ENCODE measurements at regions not wholly inside any gene's neighbourhood (a gene's known extent, or its start where the extent isn't known, plus 50 kb on each side); places are given as distances from the start of the nearest gene placed in this dataset.

GRCh38 chr7:18350678-18351077 is 144.9 kb upstream of the HDAC9 start:
- no peak for DNase-seq (ENCODE audit: low read depth)
- TF ChIP-seq CTCF (IDR thresholded peaks at IDR 0.05; ENCODE audit: low read depth, low read length) (no peak), MAX (IDR thresholded peaks at IDR 0.05; ENCODE audit: low read depth, low read length) (no peak), MYC (IDR thresholded peaks at IDR 0.05; ENCODE audit: low read depth, low read length) (no peak), POLR2A (IDR thresholded peaks at IDR 0.05; ENCODE audit: extremely low read depth, insufficient read length) (no peak)

GRCh38 chr7:18352339-18353255 is 143.0 kb upstream of the HDAC9 start:
- DNase-seq (ENCODE audit: low read depth), result peak; percentile 66
- TF ChIP-seq MAX (IDR thresholded peaks at IDR 0.05; ENCODE audit: low read depth, low read length), result no peak
- TF ChIP-seq MYC (IDR thresholded peaks at IDR 0.05; ENCODE audit: low read depth, low read length), result no peak
- no peak for TF ChIP-seq POLR2A (IDR thresholded peaks at IDR 0.05; ENCODE audit: extremely low read depth, insufficient read length)
- no peak for TF ChIP-seq CTCF (IDR thresholded peaks at IDR 0.05; ENCODE audit: low read depth, low read length)
- H3K4me3 ChIP-seq (ENCODE audit: low read depth, low read length), result no peak overlapping the region

More at GRCh38 chr7:18350678-18351077, 144.9 kb upstream of the HDAC9 start:
- no peak overlapping the region for H3K4me3 ChIP-seq (ENCODE audit: low read depth, low read length)

- no peak for DNase-seq (ENCODE audit: low read depth)
- TF ChIP-seq POLR2A (IDR thresholded peaks at IDR 0.05; ENCODE audit: extremely low read depth, insufficient read length) (no peak), MYC (IDR thresholded peaks at IDR 0.05; ENCODE audit: low read depth, low read length) (no peak)
Observed at GRCh38 chr7:18353339-18353738, 142.2 kb upstream of the HDAC9 start.

GRCh38 chr7:18354108-18355085 is 141.2 kb upstream of the HDAC9 start:
- DNase-seq (ENCODE audit: low read depth), result no peak
- TF ChIP-seq CTCF (IDR thresholded peaks at IDR 0.05; ENCODE audit: low read depth, low read length), result no peak
- TF ChIP-seq MYC (IDR thresholded peaks at IDR 0.05; ENCODE audit: low read depth, low read length), result no peak
- no peak for TF ChIP-seq MAX (IDR thresholded peaks at IDR 0.05; ENCODE audit: low read depth, low read length)
- TF ChIP-seq POLR2A (IDR thresholded peaks at IDR 0.05; ENCODE audit: extremely low read depth, insufficient read length), result no peak
- no peak overlapping the region for H3K4me3 ChIP-seq (ENCODE audit: low read depth, low read length)

More at GRCh38 chr7:18353339-18353738, 142.2 kb upstream of the HDAC9 start:
- no peak overlapping the region for H3K4me3 ChIP-seq (ENCODE audit: low read depth, low read length)

GRCh38 chr7:18356191-18356645 is 139.3 kb upstream of the HDAC9 start:
- TF ChIP-seq POLR2A (IDR thresholded peaks at IDR 0.05; ENCODE audit: extremely low read depth, insufficient read length) (no peak), CTCF (IDR thresholded peaks at IDR 0.05; ENCODE audit: low read depth, low read length) (peak; percentile 57), MAX (IDR thresholded peaks at IDR 0.05; ENCODE audit: low read depth, low read length) (no peak), MYC (IDR thresholded peaks at IDR 0.05; ENCODE audit: low read depth, low read length) (no peak)
- DNase-seq (ENCODE audit: low read depth), result peak; percentile 54
- H3K4me3 ChIP-seq (ENCODE audit: low read depth, low read length), result no peak overlapping the region

Data from NB4 (cell line).